Neural cell (in vitro differentiated cells): ENCODE measurements at regions not wholly inside any gene's neighbourhood (a gene's known extent, or its start where the extent isn't known, plus 50 kb on each side); places are given as distances from the start of the nearest gene placed in this dataset.

ENCODE experiments used
- H2AFZ ChIP-seq: fragments of 200-600, 300-800 bp; sonication (generic), shearing (Covaris generic); 2 replicates; pipeline ENCODE4 v1.6.0; 2014; ENCODE audit warnings: low read depth, mild to moderate bottlenecking, antibody characterized with exemption, low read length, moderate library complexity
- H3F3A ChIP-seq: fragments of 200-600 bp; shearing (Covaris generic); 2 replicates; pipeline ENCODE4 v1.6.1; 2016; ENCODE audit warnings: mild to moderate bottlenecking, moderate library complexity, mixed read lengths, antibody characterized with exemption, low read length; ENCODE audit not compliant: insufficient read depth, poor library complexity, severe bottlenecking
- H3K27ac ChIP-seq: fragments of 200-600, 300-800 bp; sonication (generic), shearing (Covaris generic); 2 replicates; pipeline ENCODE4 v1.5.1; 2014; ENCODE audit warnings: mild to moderate bottlenecking, low read length, moderate library complexity
- H3K27me3 ChIP-seq: fragments of 300-800, 200-600 bp; sonication (generic), shearing (Covaris generic); 2 replicates; pipeline ENCODE4 v1.6.0; 2014; ENCODE audit warnings: mild to moderate bottlenecking, low read depth, low read length, moderate library complexity; ENCODE audit not compliant: insufficient read depth
- H3K36me3 ChIP-seq: fragments of 300-800, 200-600 bp; sonication (generic), shearing (Covaris generic); 2 replicates; pipeline ENCODE4 v1.5.1; 2014; ENCODE audit warnings: mild to moderate bottlenecking, antibody characterized with exemption, low read length, moderate library complexity; ENCODE audit not compliant: insufficient read depth
- H3K4me2 ChIP-seq: fragments of 300-800, 200-600 bp; sonication (generic), shearing (Covaris generic); 2 replicates; pipeline ENCODE4 v1.6.0; 2014; ENCODE audit warnings: mild to moderate bottlenecking, low read length
- H3K4me3 ChIP-seq: fragments of 300-800, 200-600 bp; sonication (generic), shearing (Covaris generic); 2 replicates; pipeline ENCODE4 v1.5.1; 2014; ENCODE audit warnings: mild to moderate bottlenecking, low read length, moderate library complexity
- H3K79me2 ChIP-seq: fragments of 200-600 bp; shearing (Covaris generic); replicated peaks from 2 replicates; pipeline ENCODE4 v1.6.0; 2014; ENCODE audit warnings: mild to moderate bottlenecking, low read length, moderate library complexity; ENCODE audit not compliant: insufficient read depth
- H3K9ac ChIP-seq: fragments of 300-800, 200-600 bp; sonication (generic), shearing (Covaris generic); 2 replicates; pipeline ENCODE4 v1.6.1; 2016; ENCODE audit warnings: mild to moderate bottlenecking, low read length, mixed read lengths
- H3K9me2 ChIP-seq: fragments of 200-600 bp; shearing (Covaris generic); 2 replicates; pipeline ENCODE4 v1.6.1; 2016; ENCODE audit warnings: mild to moderate bottlenecking, low read length, mixed read lengths; ENCODE audit not compliant: insufficient read depth
- H3K9me3 ChIP-seq: fragments of 200-600, 300-800 bp; sonication (generic), shearing (Covaris generic); 2 replicates; pipeline ENCODE4 v1.6.1; 2016; ENCODE audit warnings: mild to moderate bottlenecking, mixed run types, low read length, moderate library complexity, mixed read lengths
- H4K20me1 ChIP-seq: fragments of 200-600 bp; shearing (Covaris generic); 2 replicates; pipeline ENCODE4 v1.6.1; 2016; ENCODE audit warnings: mild to moderate bottlenecking, mixed run types; ENCODE audit not compliant: insufficient read depth
- CTCF ChIP-seq: fragments of 450-650 bp; IDR thresholded peaks from 2 replicates; pipeline ENCODE4 v1.5.1; 2014; ENCODE audit warnings: antibody characterized with exemption, mild to moderate bottlenecking, moderate library complexity; ENCODE audit not compliant: poor library complexity, severe bottlenecking
- EP300 ChIP-seq: fragments of 450-650 bp; conservative IDR thresholded peaks from 2 replicates; pipeline ENCODE4 v1.6.1; 2014; ENCODE audit warnings: antibody characterized with exemption, mild to moderate bottlenecking, moderate library complexity; ENCODE audit not compliant: poor library complexity, severe bottlenecking
- EZH2 ChIP-seq: fragments of 200-600, 300-800 bp; shearing (Covaris generic), sonication (generic); IDR thresholded peaks from 2 replicates; pipeline ENCODE4 v1.6.1; 2014; ENCODE audit warnings: antibody characterized with exemption, low read length, borderline replicate concordance, mild to moderate bottlenecking; ENCODE audit not compliant: insufficient read depth, poor library complexity, severe bottlenecking
- MXI1 ChIP-seq: fragments of 450-650 bp; conservative IDR thresholded peaks from 2 replicates; pipeline ENCODE4 v1.6.1; 2014; ENCODE audit warnings: antibody characterized with exemption, mild to moderate bottlenecking; ENCODE audit not compliant: poor library complexity, severe bottlenecking
- POLR2AphosphoS5 ChIP-seq: IDR thresholded peaks from 2 replicates; pipeline ENCODE4 v1.6.1; 2012
- RAD21 ChIP-seq: fragments of 450-650 bp; conservative IDR thresholded peaks from 2 replicates; pipeline ENCODE4 v1.6.1; 2014; ENCODE audit warnings: antibody characterized with exemption, mild to moderate bottlenecking, moderate library complexity
- REST ChIP-seq: IDR thresholded peaks from 2 replicates; pipeline ENCODE4 v1.6.1; 2012; ENCODE audit warnings: borderline replicate concordance
- SMC3 ChIP-seq: fragments of 450-650 bp; conservative IDR thresholded peaks from 2 replicates; pipeline ENCODE4 v1.6.1; 2014; ENCODE audit warnings: antibody characterized with exemption, mild to moderate bottlenecking, moderate library complexity; ENCODE audit not compliant: poor library complexity
- TAF1 ChIP-seq: IDR thresholded peaks from 2 replicates; pipeline ENCODE4 v1.6.1; 2012; ENCODE audit warnings: low read depth

GRCh38 chr12:116456330-116457082, 102.7 kb upstream of the MAP1LC3B2 start:
- no peak for TF ChIP-seq EP300
- TF ChIP-seq TAF1, result no peak
- TF ChIP-seq EZH2, result no peak
- TF ChIP-seq SMC3, result no peak
- no peak for TF ChIP-seq MXI1
- no peak for TF ChIP-seq CTCF
- Histone ChIP-seq H3K79me2 (no peaks in the 10 kb centered on the region), H2AFZ (no peak overlapping the region), H3F3A (no peaks in the 10 kb centered on the region), H3K4me3 (no peak overlapping the region), H3K27me3 (no peaks in the 10 kb centered on the region), H4K20me1 (no peaks in the 10 kb centered on the region), H3K4me2 (no peak overlapping the region), H3K9me3 (no peaks in the 10 kb centered on the region), H3K9ac (no peak overlapping the region), H3K9me2 (no peaks in the 10 kb centered on the region), H3K27ac (no peak overlapping the region), H3K36me3 (no peaks in the 10 kb centered on the region)

GRCh38 chr12:116458492-116458891, 100.7 kb upstream of the MAP1LC3B2 start:
- H3F3A ChIP-seq, result no peaks in the 10 kb centered on the region
- H3K27me3 ChIP-seq, result no peaks in the 10 kb centered on the region
- no peaks in the 10 kb centered on the region for H3K9me3 ChIP-seq
- TF ChIP-seq TAF1 (no peak), CTCF (no peak), REST (no peak), RAD21 (no peak), EP300 (no peak), MXI1 (no peak), POLR2AphosphoS5 (no peak), EZH2 (no peak), SMC3 (no peak)
- no peaks in the 10 kb centered on the region for H3K79me2 ChIP-seq
- H4K20me1 ChIP-seq, result no peaks in the 10 kb centered on the region
- no peak overlapping the region for H3K4me3 ChIP-seq
- no peak overlapping the region for H2AFZ ChIP-seq
- H3K9me2 ChIP-seq, result no peaks in the 10 kb centered on the region
- no peak overlapping the region for H3K27ac ChIP-seq
- no peak overlapping the region for H3K4me2 ChIP-seq
- no peak overlapping the region for H3K9ac ChIP-seq
- H3K36me3 ChIP-seq, result no peaks in the 10 kb centered on the region
